HAP-1 (cell line): ENCODE measurements at regions not wholly inside any gene's neighbourhood (a gene's known extent, or its start where the extent isn't known, plus 50 kb on each side); places are given as distances from the start of the nearest gene placed in this dataset.

Experiments
- DNase-seq, 2 experiments: peaks; one replicate each; pipeline ENCODE4 v3.0.0-alpha.2; 2016 to 2020; ENCODE audit warnings: low spot score in 2 of 2
- H3K27me3 ChIP-seq: fragments of 250-450 bp; sonication (Bioruptor Pico); 2 replicates; pipeline ENCODE4 v1.5.1; 2020; ENCODE audit warnings: low read depth, mild to moderate bottlenecking, moderate library complexity
- H3K36me3 ChIP-seq: fragments of 250-450 bp; sonication (Bioruptor Pico); replicated peaks from 2 replicates; pipeline ENCODE4 v1.5.1; 2020; ENCODE audit warnings: mild to moderate bottlenecking
- H3K4me1 ChIP-seq: fragments of 250-450 bp; sonication (Bioruptor Pico); 2 replicates; pipeline ENCODE4 v1.5.1; 2020; ENCODE audit warnings: mild to moderate bottlenecking
- H3K4me3 ChIP-seq: fragments of 250-450 bp; sonication (Bioruptor Pico); 2 replicates; pipeline ENCODE4 v1.5.1; 2020; ENCODE audit warnings: mild to moderate bottlenecking, moderate library complexity
- H3K9me3 ChIP-seq: fragments of 250-450 bp; sonication (Bioruptor Pico); 2 replicates; pipeline ENCODE4 v1.5.1; 2020; ENCODE audit warnings: mild to moderate bottlenecking, moderate library complexity
- in situ Hi-C: fragments of 300-500 bp; cut with MboI; formaldehyde crosslinking; loops from 3 replicates; pipeline ENCODE4 v1.14.3; 2020; ENCODE audit warnings: low sequenced_read_pairs, inconsistent platforms, mixed read lengths

GRCh38 chr4:65195002-65195401 is 475.3 kb downstream of the EPHA5 start:
- in situ Hi-C loops: no loop called here
- Histone ChIP-seq H3K4me3 (no peak overlapping the region), H3K36me3 (no peaks in the 10 kb centered on the region), H3K9me3 (no peaks in the 10 kb centered on the region), H3K27me3 (no peaks in the 10 kb centered on the region), H3K4me1 (no peaks in the 10 kb centered on the region)
- no peak for DNase-seq

- Histone ChIP-seq H3K9me3 (no peaks in the 10 kb centered on the region), H3K36me3 (no peaks in the 10 kb centered on the region), H3K4me3 (no peak overlapping the region), H3K27me3 (no peaks in the 10 kb centered on the region), H3K4me1 (no peaks in the 10 kb centered on the region)
- in situ Hi-C loops: no loop called here
- DNase-seq: no peak
Measured at GRCh38 chr4:65193985-65194384, 476.3 kb downstream of the EPHA5 start.

- Histone ChIP-seq H3K9me3 (no peaks in the 10 kb centered on the region; the same call in 1 of the 2 replicates), H3K27me3 (no peaks in the 10 kb centered on the region), H3K4me3 (no peak overlapping the region), H3K4me1 (no peaks in the 10 kb centered on the region), H3K36me3 (no peaks in the 10 kb centered on the region)
- no peak for DNase-seq
- in situ Hi-C loops: no loop called here
Measured at GRCh38 chr4:65190780-65191179, 479.5 kb downstream of the EPHA5 start.

- H3K36me3 ChIP-seq: no peaks in the 10 kb centered on the region
- no peak for DNase-seq
- H3K9me3 ChIP-seq: no peaks in the 10 kb centered on the region
- in situ Hi-C loops: no loop called here
- no peak overlapping the region for H3K4me3 ChIP-seq
- H3K4me1 ChIP-seq: no peaks in the 10 kb centered on the region
- H3K27me3 ChIP-seq: no peaks in the 10 kb centered on the region
Measured at GRCh38 chr4:65175585-65175984, 494.7 kb downstream of the EPHA5 start.

GRCh38 chr4:65170768-65171514 is 499.3 kb downstream of the EPHA5 start:
- in situ Hi-C loops: no loop called here
- Histone ChIP-seq H3K4me3 (no peak overlapping the region), H3K9me3 (no peaks in the 10 kb centered on the region), H3K36me3 (no peaks in the 10 kb centered on the region), H3K4me1 (no peaks in the 10 kb centered on the region), H3K27me3 (no peaks in the 10 kb centered on the region)
- no peak for DNase-seq

DNA sequence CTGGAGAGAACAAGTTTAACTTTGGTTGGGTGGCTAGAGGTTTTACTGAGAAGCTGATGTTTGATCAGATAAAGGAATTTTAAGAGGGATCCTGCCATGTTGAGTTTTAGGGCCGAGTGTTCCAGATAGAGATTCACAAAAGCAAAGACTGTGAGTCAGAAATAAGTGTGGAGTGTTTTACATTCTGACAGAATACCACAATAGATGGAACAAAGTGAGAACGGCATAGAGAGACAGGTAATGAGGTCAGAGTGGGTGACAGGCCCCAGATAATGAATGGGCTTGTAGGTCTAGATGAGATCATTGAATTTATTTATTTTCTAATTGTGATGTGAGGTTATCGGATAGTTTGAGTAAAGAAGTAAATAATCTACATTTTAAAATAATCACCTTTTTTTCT is 502.6 kb downstream of the EPHA5 start:
- no peak for DNase-seq
- in situ Hi-C loops: no loop called here
- no peaks in the 10 kb centered on the region for H3K27me3 ChIP-seq
- no peaks in the 10 kb centered on the region for H3K36me3 ChIP-seq
- H3K4me1 ChIP-seq: peaks cover 8% of the 10 kb centered on the region
- H3K9me3 ChIP-seq: no peaks in the 10 kb centered on the region
- no peak overlapping the region for H3K4me3 ChIP-seq

- in situ Hi-C loops: no loop called here
- H3K9me3 ChIP-seq: no peaks in the 10 kb centered on the region
- no peak for DNase-seq
- H3K4me3 ChIP-seq: no peak overlapping the region
- H3K36me3 ChIP-seq: no peaks in the 10 kb centered on the region
- no peaks in the 10 kb centered on the region for H3K27me3 ChIP-seq
- H3K4me1 ChIP-seq: no peaks in the 10 kb centered on the region
Measured at GRCh38 chr4:65152205-65152604, 518.1 kb downstream of the EPHA5 start.

GRCh38 chr4:65139998-65140397 is 530.3 kb downstream of the EPHA5 start:
- Histone ChIP-seq H3K4me1 (no peaks in the 10 kb centered on the region), H3K36me3 (no peaks in the 10 kb centered on the region), H3K9me3 (peaks cover 3% of the 10 kb centered on the region; the same call in 1 of the 2 replicates), H3K27me3 (no peaks in the 10 kb centered on the region), H3K4me3 (no peak overlapping the region)
- in situ Hi-C loops: no loop called here
- DNase-seq: no peak

GRCh38 chr4:65126200-65126599 is 544.1 kb downstream of the EPHA5 start:
- Histone ChIP-seq H3K4me3 (no peak overlapping the region), H3K9me3 (no peaks in the 10 kb centered on the region)
- in situ Hi-C loops: no loop called here

DNA sequence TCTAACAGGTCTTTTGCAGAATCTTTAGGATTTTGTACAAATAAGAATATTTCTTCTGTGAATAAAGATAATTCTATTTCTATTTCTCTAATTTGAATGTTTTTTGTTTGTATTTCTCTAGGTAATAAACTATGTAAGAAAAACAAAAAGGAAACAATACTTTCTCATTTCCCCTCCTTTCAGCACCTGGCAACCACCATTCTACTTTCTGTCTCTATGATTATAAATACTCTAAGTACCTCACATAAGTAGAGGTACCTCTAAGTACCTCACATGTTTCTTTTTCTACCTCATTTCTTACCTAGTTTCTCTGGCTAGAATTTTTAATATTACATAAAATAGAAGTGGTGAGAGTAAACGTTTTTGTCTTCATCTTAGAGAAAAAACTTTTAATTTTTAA is 550.0 kb downstream of the EPHA5 start:
- in situ Hi-C loops: no loop called here

More at GRCh38 chr4:65126200-65126599, 544.1 kb downstream of the EPHA5 start:
- H3K4me1 ChIP-seq: no peaks in the 10 kb centered on the region
- no peak for DNase-seq
- H3K27me3 ChIP-seq: no peaks in the 10 kb centered on the region
- H3K36me3 ChIP-seq: no peaks in the 10 kb centered on the region

DNA sequence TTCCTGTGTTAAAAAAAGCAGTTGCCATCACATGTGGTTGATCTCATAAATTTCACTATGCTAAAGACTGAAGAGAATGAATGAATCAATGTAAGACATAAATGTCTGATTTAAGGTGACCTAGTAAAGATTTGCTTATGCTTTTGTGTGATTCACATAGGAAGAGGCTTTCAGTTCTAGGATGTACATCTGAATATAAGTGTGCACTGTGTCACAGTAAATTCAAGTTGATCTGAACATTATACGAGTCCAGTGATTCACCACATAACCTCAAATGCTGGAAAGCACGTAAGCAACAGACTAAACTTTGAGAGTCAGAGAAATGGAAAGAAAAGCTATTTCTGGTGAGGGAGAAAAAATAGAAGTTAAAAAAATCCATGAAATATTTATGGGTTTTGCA is 567.9 kb downstream of the EPHA5 start:
- Histone ChIP-seq H3K27me3 (no peaks in the 10 kb centered on the region), H3K9me3 (no peaks in the 10 kb centered on the region), H3K36me3 (no peaks in the 10 kb centered on the region), H3K4me3 (no peak overlapping the region), H3K4me1 (no peaks in the 10 kb centered on the region)
- DNase-seq: no peak
- in situ Hi-C loops: no loop called here

More for the DNA sequence above, 550.0 kb downstream of the EPHA5 start:
- no peaks in the 10 kb centered on the region for H3K9me3 ChIP-seq
- no peaks in the 10 kb centered on the region for H3K4me1 ChIP-seq
- no peaks in the 10 kb centered on the region for H3K36me3 ChIP-seq
- no peak overlapping the region for H3K4me3 ChIP-seq
- H3K27me3 ChIP-seq: no peaks in the 10 kb centered on the region
- DNase-seq: no peak

DNA sequence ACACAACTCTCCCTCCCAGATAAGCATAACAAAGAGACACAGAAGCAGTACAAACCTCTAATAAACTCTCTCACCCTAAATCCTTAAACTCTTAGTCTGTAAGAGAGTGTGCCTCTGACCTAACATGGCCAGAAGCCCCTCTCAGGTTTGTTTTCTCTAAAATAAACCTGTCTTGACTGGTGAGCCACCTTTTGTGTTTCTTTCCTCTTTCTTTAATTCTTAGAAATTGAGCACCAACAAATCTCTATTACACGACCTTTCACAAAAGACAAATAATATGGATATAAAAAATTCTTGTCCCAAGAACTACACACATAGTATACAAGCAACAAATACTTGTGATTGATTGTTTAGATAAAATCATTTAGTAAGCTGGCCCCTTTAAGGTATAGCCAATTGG is 573.7 kb downstream of the EPHA5 start:
- in situ Hi-C loops: no loop called here
- Histone ChIP-seq H3K27me3 (no peaks in the 10 kb centered on the region), H3K9me3 (no peaks in the 10 kb centered on the region), H3K4me1 (no peaks in the 10 kb centered on the region), H3K36me3 (no peaks in the 10 kb centered on the region), H3K4me3 (no peak overlapping the region)
- DNase-seq: no peak

DNA sequence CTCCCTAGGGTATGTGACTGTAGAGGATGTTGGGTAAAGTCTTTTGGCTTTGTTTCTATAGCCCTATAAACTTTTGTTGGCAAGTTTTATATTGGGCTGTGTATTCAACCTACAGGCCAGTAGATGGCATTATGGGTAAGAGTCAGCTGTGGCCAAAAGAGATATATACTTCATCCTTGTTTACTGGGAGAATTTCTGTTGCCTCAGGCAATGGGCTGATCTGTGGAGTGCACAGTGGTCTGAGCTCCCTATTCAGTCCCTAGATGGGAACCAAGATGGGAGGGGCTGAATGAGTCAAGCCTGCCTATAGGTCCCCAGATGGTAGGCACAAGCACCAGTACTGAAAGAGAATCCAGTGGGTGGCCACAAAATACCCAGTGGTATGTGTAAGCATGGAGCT is 580.6 kb downstream of the EPHA5 start:
- H3K27me3 ChIP-seq: no peaks in the 10 kb centered on the region
- DNase-seq: peak; percentile 40 to 62
- H3K4me1 ChIP-seq: no peaks in the 10 kb centered on the region
- no peak overlapping the region for H3K4me3 ChIP-seq
- in situ Hi-C loops: no loop called here
- H3K9me3 ChIP-seq: no peaks in the 10 kb centered on the region
- H3K36me3 ChIP-seq: no peaks in the 10 kb centered on the region

GRCh38 chr4:65083076-65083475 is 587.2 kb downstream of the EPHA5 start:
- in situ Hi-C loops: no loop called here
- H3K27me3 ChIP-seq: no peaks in the 10 kb centered on the region
- H3K4me1 ChIP-seq: no peaks in the 10 kb centered on the region
- no peaks in the 10 kb centered on the region for H3K36me3 ChIP-seq
- no peaks in the 10 kb centered on the region for H3K9me3 ChIP-seq
- H3K4me3 ChIP-seq: no peak overlapping the region
- no peak for DNase-seq

GRCh38 chr4:65071564-65071963 is 598.7 kb downstream of the EPHA5 start:
- Histone ChIP-seq H3K9me3 (no peaks in the 10 kb centered on the region), H3K4me3 (no peak overlapping the region), H3K27me3 (no peaks in the 10 kb centered on the region), H3K4me1 (no peaks in the 10 kb centered on the region), H3K36me3 (no peaks in the 10 kb centered on the region)
- DNase-seq: no peak
- in situ Hi-C loops: no loop called here
